Naive B cell (primary cell): ENCODE measurements at regions not wholly inside any gene's neighbourhood (a gene's known extent, or its start where the extent isn't known, plus 50 kb on each side); places are given as distances from the start of the nearest gene placed in this dataset.

ENCODE experiments used
- ATAC-seq, 2 donors: fragments of 150-1000 bp; cut with Tn5 transposase; 2 replicates each; pipeline ENCODE4 v1.10.0; 2021; ENCODE audit warnings: low read depth in 2 of 2, mild to moderate bottlenecking in 2 of 2, moderate library complexity in 2 of 2
- DNase-seq: peaks from one replicate; pipeline ENCODE4 v3.0.0; 2022
- H3K27ac Mint-ChIP-seq, 6 donors: one replicate each; pipeline ENCODE4 v1.8.0; 2020 to 2022; ENCODE audit warnings: mild to moderate bottlenecking in 6 of 6, mixed read lengths in 6 of 6, moderate library complexity in 5 of 6, inconsistent platforms in 2 of 6
- H3K27me3 Mint-ChIP-seq, 3 donors: one replicate each; pipeline ENCODE4 v1.8.0; 2021 to 2022; ENCODE audit warnings: mixed read lengths in 3 of 3, mild to moderate bottlenecking in 1 of 3
- H3K36me3 Mint-ChIP-seq, 2 donors: one replicate each; pipeline ENCODE4 v1.8.0; 2020 to 2022; ENCODE audit warnings: mixed read lengths in 2 of 2, inconsistent platforms in 1 of 2, mild to moderate bottlenecking in 1 of 2
- H3K4me1 Mint-ChIP-seq, 3 donors: one replicate each; pipeline ENCODE4 v1.8.0; 2020 to 2022; ENCODE audit warnings: mixed read lengths in 3 of 3, inconsistent platforms in 1 of 3, mild to moderate bottlenecking in 1 of 3, moderate library complexity in 1 of 3
- H3K4me3 Mint-ChIP-seq, 8 donors: one replicate each; pipeline ENCODE4 v1.8.0; 2020 to 2022; ENCODE audit warnings: mild to moderate bottlenecking in 8 of 8, mixed read lengths in 8 of 8, moderate library complexity in 8 of 8, inconsistent platforms in 2 of 8
- H3K9me3 Mint-ChIP-seq, 7 donors: one replicate each; pipeline ENCODE4 v1.8.0; 2020 to 2022; ENCODE audit warnings: mixed read lengths in 7 of 7, mild to moderate bottlenecking in 5 of 7, inconsistent platforms in 2 of 7, moderate library complexity in 1 of 7

GRCh38 chr2:38218591-38218991, 142.6 kb upstream of the CYP1B1 start:
- Mint-ChIP-seq H3K4me3 (no peak overlapping the region), H3K27ac (no peak overlapping the region), H3K27me3 (peaks cover 19 to 53% (median 47%) of the 10 kb centered on the region in 3 donors), H3K9me3 (peaks cover 0 to 24% (median 13%) of the 10 kb centered on the region in 7 donors), H3K4me1 (no peaks in the 10 kb centered on the region), H3K36me3 (no peaks in the 10 kb centered on the region)
- DNase-seq (no peak), ATAC-seq (no peak)

GRCh38 chr2:38217401-38218188, 141.6 kb upstream of the CYP1B1 start:
- Mint-ChIP-seq H3K9me3 (peaks cover 0 to 29% (median 13%) of the 10 kb centered on the region in 7 donors), H3K27ac (peak overlapping the region in 1 of 6 donors; percentile 77), H3K4me3 (no peak overlapping the region), H3K4me1 (no peaks in the 10 kb centered on the region), H3K27me3 (peaks cover 11 to 44% (median 37%) of the 10 kb centered on the region in 3 donors), H3K36me3 (no peaks in the 10 kb centered on the region)
- no peak for DNase-seq
- ATAC-seq = no peak

GRCh38 chr2:38216886-38217285, 140.9 kb upstream of the CYP1B1 start:
- Mint-ChIP-seq H3K4me1 (no peaks in the 10 kb centered on the region), H3K27me3 (peaks cover 11 to 44% (median 35%) of the 10 kb centered on the region in 3 donors), H3K27ac (no peak overlapping the region), H3K9me3 (peaks cover 0 to 30% (median 13%) of the 10 kb centered on the region in 7 donors), H3K36me3 (no peaks in the 10 kb centered on the region), H3K4me3 (no peak overlapping the region)
- DNase-seq (no peak), ATAC-seq (no peak)

- Mint-ChIP-seq H3K4me1 (no peaks in the 10 kb centered on the region), H3K27ac (no peak overlapping the region), H3K9me3 (peaks cover 0 to 33% (median 13%) of the 10 kb centered on the region in 7 donors), H3K4me3 (no peak overlapping the region), H3K36me3 (peaks cover 0 to 4% of the 10 kb centered on the region in 2 donors), H3K27me3 (peaks cover 11 to 52% (median 35%) of the 10 kb centered on the region in 3 donors)
- DNase-seq = no peak
- no peak for ATAC-seq
These were observed 140.0 kb upstream of the CYP1B1 start for GRCh38 chr2:38215993-38216392.

- no peak for DNase-seq
- H3K36me3 Mint-ChIP-seq = peaks cover 0 to 4% of the 10 kb centered on the region in 2 donors
- ATAC-seq = no peak
- no peak overlapping the region for H3K27ac Mint-ChIP-seq
- no peak overlapping the region for H3K4me3 Mint-ChIP-seq
- H3K9me3 Mint-ChIP-seq = peaks cover 0 to 29% (median 13%) of the 10 kb centered on the region in 7 donors
- peaks cover 12 to 53% (median 38%) of the 10 kb centered on the region in 3 donors for H3K27me3 Mint-ChIP-seq
- H3K4me1 Mint-ChIP-seq = no peaks in the 10 kb centered on the region
These were observed 139.6 kb upstream of the CYP1B1 start for GRCh38 chr2:38215522-38215921.

- H3K27ac Mint-ChIP-seq = no peak overlapping the region
- peaks cover 17 to 51% (median 43%) of the 10 kb centered on the region in 3 donors for H3K27me3 Mint-ChIP-seq
- H3K9me3 Mint-ChIP-seq = peaks cover 0 to 17% (median 4%) of the 10 kb centered on the region in 7 donors
- H3K36me3 Mint-ChIP-seq = peaks cover 0 to 4% of the 10 kb centered on the region in 2 donors
- DNase-seq = no peak
- no peak for ATAC-seq
- no peak overlapping the region for H3K4me3 Mint-ChIP-seq
- no peaks in the 10 kb centered on the region for H3K4me1 Mint-ChIP-seq
These were observed 138.3 kb upstream of the CYP1B1 start for GRCh38 chr2:38214209-38214717.

GRCh38 chr2:38213619-38214167, 137.7 kb upstream of the CYP1B1 start:
- no peak overlapping the region for H3K4me3 Mint-ChIP-seq
- no peak for DNase-seq
- peaks cover 18 to 45% (median 37%) of the 10 kb centered on the region in 3 donors for H3K27me3 Mint-ChIP-seq
- H3K27ac Mint-ChIP-seq = no peak overlapping the region
- no peak for ATAC-seq
- peaks cover 0 to 4% of the 10 kb centered on the region in 2 donors for H3K36me3 Mint-ChIP-seq
- H3K4me1 Mint-ChIP-seq = no peaks in the 10 kb centered on the region
- H3K9me3 Mint-ChIP-seq = peaks cover 0 to 13% (median 2%) of the 10 kb centered on the region in 7 donors

GRCh38 chr2:38212312-38212711, 136.4 kb upstream of the CYP1B1 start:
- peaks cover 0 to 13% (median 0%) of the 10 kb centered on the region in 7 donors for H3K9me3 Mint-ChIP-seq
- DNase-seq = no peak
- no peak for ATAC-seq
- H3K36me3 Mint-ChIP-seq = peaks cover 0 to 4% of the 10 kb centered on the region in 2 donors
- H3K27me3 Mint-ChIP-seq = peaks cover 26 to 39% (median 34%) of the 10 kb centered on the region in 3 donors
- no peak overlapping the region for H3K27ac Mint-ChIP-seq
- H3K4me3 Mint-ChIP-seq = no peak overlapping the region
- no peaks in the 10 kb centered on the region for H3K4me1 Mint-ChIP-seq

- Mint-ChIP-seq H3K27ac (no peak overlapping the region), H3K36me3 (peaks cover 0 to 4% of the 10 kb centered on the region in 2 donors), H3K4me3 (no peak overlapping the region), H3K27me3 (peaks cover 23 to 43% (median 41%) of the 10 kb centered on the region in 3 donors), H3K9me3 (peaks cover 0 to 18% (median 1%) of the 10 kb centered on the region in 7 donors), H3K4me1 (no peaks in the 10 kb centered on the region)
- no peak for DNase-seq
- ATAC-seq = no peak
These were observed 131.2 kb upstream of the CYP1B1 start for GRCh38 chr2:38207168-38207567.

- no peak for ATAC-seq
- Mint-ChIP-seq H3K4me1 (no peaks in the 10 kb centered on the region), H3K4me3 (no peak overlapping the region), H3K9me3 (peaks cover 0 to 12% (median 1%) of the 10 kb centered on the region in 7 donors), H3K36me3 (no peaks in the 10 kb centered on the region), H3K27me3 (peaks cover 45 to 57% (median 56%) of the 10 kb centered on the region in 3 donors), H3K27ac (no peak overlapping the region)
- no peak for DNase-seq
These were observed 127.5 kb upstream of the CYP1B1 start for GRCh38 chr2:38203446-38203810.

- Mint-ChIP-seq H3K4me1 (no peaks in the 10 kb centered on the region), H3K4me3 (no peak overlapping the region), H3K9me3 (peaks cover 0 to 12% (median 1%) of the 10 kb centered on the region in 7 donors), H3K27ac (no peak overlapping the region), H3K36me3 (no peaks in the 10 kb centered on the region), H3K27me3 (peaks cover 45 to 52% (median 52%) of the 10 kb centered on the region in 3 donors)
- DNase-seq (no peak), ATAC-seq (no peak)
These were observed 126.9 kb upstream of the CYP1B1 start for GRCh38 chr2:38202713-38203445.

GRCh38 chr2:38201784-38202183, 125.8 kb upstream of the CYP1B1 start:
- no peak for DNase-seq
- Mint-ChIP-seq H3K36me3 (no peaks in the 10 kb centered on the region), H3K27ac (no peak overlapping the region), H3K4me3 (no peak overlapping the region), H3K27me3 (peaks cover 43 to 47% (median 44%) of the 10 kb centered on the region in 3 donors), H3K4me1 (no peaks in the 10 kb centered on the region), H3K9me3 (peaks cover 0 to 9% (median 1%) of the 10 kb centered on the region in 7 donors)
- ATAC-seq = no peak

GRCh38 chr2:38200598-38200997, 124.6 kb upstream of the CYP1B1 start:
- Mint-ChIP-seq H3K27me3 (peaks cover 39 to 47% (median 41%) of the 10 kb centered on the region in 3 donors), H3K9me3 (peaks cover 0 to 2% (median 0%) of the 10 kb centered on the region in 7 donors), H3K27ac (no peak overlapping the region), H3K4me1 (no peaks in the 10 kb centered on the region), H3K4me3 (no peak overlapping the region), H3K36me3 (no peaks in the 10 kb centered on the region)
- no peak for ATAC-seq
- no peak for DNase-seq
